T-cell (primary cell): ENCODE measurements at regions not wholly inside any gene's neighbourhood (a gene's known extent, or its start where the extent isn't known, plus 50 kb on each side); places are given as distances from the start of the nearest gene placed in this dataset.

ENCODE experiments used
- ATAC-seq, 4 experiments: fragments of 200-7000 bp in 3 of 4; fragments of 150-1000 bp in 1 of 4; cut with Tn5 transposase; replicated peaks in 1 of 4; 1 replicate in 3 of 4; 2 replicates in 1 of 4; pipeline ENCODE4 v1.10.0; 2021; ENCODE audit warnings: moderate library complexity in 3 of 4, mild to moderate bottlenecking in 2 of 4, moderate number of reproducible peaks in 1 of 4
- CTCF ChIA-PET, 2 donors: fragments of 300-600 bp; sonication (Branson Sonifier 250); formaldehyde crosslinking; loops; one replicate each; lab custom pipeline; 2022; ENCODE audit warnings: antibody characterized with exemption in 2 of 2; lab: Charles Lee
- POLR2A ChIA-PET, 2 donors: fragments of 300-600 bp; sonication (Branson Sonifier 250); formaldehyde crosslinking; loops; one replicate each; lab custom pipeline; 2022; ENCODE audit warnings: antibody characterized with exemption in 2 of 2; lab: Charles Lee
- DNase-seq, 35 experiments: peaks; one replicate each; pipeline versions ENCODE4 v3.0.0 to v3.0.0-alpha.2; 2013 to 2023
- H3K27ac ChIP-seq: one replicate; pipeline ENCODE4 v1.5.1; 2013; ENCODE audit warnings: low read length
- H3K27me3 ChIP-seq, 2 experiments: replicated peaks in 1 of 2; 1 replicate in 1 of 2; 2 replicates in 1 of 2; pipeline versions ENCODE4 v1.6.1 to v1.7.0; 2013; ENCODE audit warnings: low read length in 1 of 2, mixed read lengths in 1 of 2; ENCODE audit not compliant: control insufficient read depth in 2 of 2, insufficient read depth in 2 of 2; ENCODE audit errors: extremely low read depth in 1 of 2
- H3K36me3 ChIP-seq, 2 donors: 1 replicate in 1 of 2; 2 replicates in 1 of 2; pipeline versions ENCODE4 v1.6.1 to v1.7.0; 2013; ENCODE audit warnings: low read length in 1 of 2; ENCODE audit not compliant: control insufficient read depth in 2 of 2, insufficient read depth in 1 of 2; ENCODE audit errors: extremely low read depth in 1 of 2
- H3K4me1 ChIP-seq, 2 experiments: 1 replicate in 1 of 2; 2 replicates in 1 of 2; pipeline versions ENCODE4 v1.6.1 to v1.7.0; 2013; ENCODE audit warnings: low read length in 2 of 2, mixed read lengths in 1 of 2; ENCODE audit not compliant: insufficient read depth in 2 of 2, control insufficient read depth in 1 of 2; ENCODE audit errors: extremely low read depth in 1 of 2
- H3K4me3 ChIP-seq, 2 donors: 1 replicate in 1 of 2; 2 replicates in 1 of 2; pipeline versions ENCODE4 v1.5.1 to v1.7.0; 2013; ENCODE audit warnings: mild to moderate bottlenecking in 2 of 2, low read length in 1 of 2, moderate library complexity in 1 of 2; ENCODE audit not compliant: control insufficient read depth in 1 of 2; ENCODE audit errors: extremely low read depth in 1 of 2
- H3K9me3 ChIP-seq: 2 replicates; pipeline ENCODE4 v1.7.0; 2013
- H3K27ac Mint-ChIP-seq, 2 donors: one replicate each; pipeline ENCODE4 v1.8.0; 2020 to 2021; ENCODE audit warnings: mild to moderate bottlenecking in 2 of 2, mixed read lengths in 2 of 2
- H3K27me3 Mint-ChIP-seq, 2 donors: one replicate each; pipeline ENCODE4 v1.8.0; 2021 to 2022; ENCODE audit warnings: mixed read lengths in 2 of 2
- H3K36me3 Mint-ChIP-seq: one replicate; pipeline ENCODE4 v1.8.0; 2021; ENCODE audit warnings: mixed read lengths
- H3K4me1 Mint-ChIP-seq, 3 donors: one replicate each; pipeline ENCODE4 v1.8.0; 2020 to 2022; ENCODE audit warnings: mixed read lengths in 3 of 3, mild to moderate bottlenecking in 1 of 3
- H3K4me3 Mint-ChIP-seq, 3 donors: one replicate each; pipeline ENCODE4 v1.8.0; 2020 to 2022; ENCODE audit warnings: mild to moderate bottlenecking in 3 of 3, mixed read lengths in 3 of 3, moderate library complexity in 3 of 3
- H3K9me3 Mint-ChIP-seq, 3 donors: one replicate each; pipeline ENCODE4 v1.8.0; 2020 to 2022; ENCODE audit warnings: mixed read lengths in 3 of 3

DNA sequence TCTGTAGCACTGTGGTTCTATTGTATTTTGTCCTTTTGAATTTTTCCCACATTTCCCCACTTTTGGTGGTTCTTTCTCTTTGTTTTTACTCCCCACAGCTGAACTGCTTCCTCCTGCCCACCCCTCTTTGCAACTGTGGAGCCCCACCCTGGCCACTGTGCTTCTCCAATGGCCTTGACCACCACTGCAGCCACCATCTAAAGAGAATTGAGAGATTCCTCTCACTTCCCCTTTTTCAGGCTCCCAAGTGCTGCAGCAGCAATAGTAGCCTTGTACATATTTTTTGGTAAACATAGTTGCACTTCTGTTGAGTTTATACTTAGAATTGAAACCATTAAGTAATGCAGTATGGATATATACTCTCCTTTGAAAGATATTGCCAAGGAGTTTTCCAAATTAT is 51.3 kb upstream of the FRMPD3 start:
- Histone ChIP-seq H3K4me1 (no peaks in the 10 kb centered on the region), H3K27ac (no peak overlapping the region), H3K27me3 (no peaks in the 10 kb centered on the region), H3K36me3 (no peaks in the 10 kb centered on the region), H3K9me3 (no peaks in the 10 kb centered on the region), H3K4me3 (no peak overlapping the region)
- DNase-seq, result no peak
- ChIA-PET POLR2A (no interaction called here), CTCF (interaction anchor here in 1 of 2 donors (1.1 kb wide), 1 partner anchor 12 kb away, joined by 3 read pairs; no protein-coding TSS in a partner anchor)
- H3K27me3 Mint-ChIP-seq, result peaks cover 6 to 16% of the 10 kb centered on the region in 2 donors
- no peaks in the 10 kb centered on the region for H3K36me3 Mint-ChIP-seq
- ATAC-seq, result no peak
- no peak overlapping the region for H3K27ac Mint-ChIP-seq
- H3K9me3 Mint-ChIP-seq, result peaks cover 4 to 8% (median 5%) of the 10 kb centered on the region in 3 donors
- no peaks in the 10 kb centered on the region for H3K4me1 Mint-ChIP-seq
- H3K4me3 Mint-ChIP-seq, result no peak overlapping the region
